HUES64 (cell line): ENCODE measurements at regions not wholly inside any gene's neighbourhood (a gene's known extent, or its start where the extent isn't known, plus 50 kb on each side); places are given as distances from the start of the nearest gene placed in this dataset.

ENCODE experiments used
- H3K27ac ChIP-seq: 2 replicates; pipeline ENCODE4 v1.7.0; 2013; ENCODE audit warnings: low read depth, low read length, inconsistent platforms
- H3K27me3 ChIP-seq: 2 replicates; pipeline ENCODE4 v1.6.1; 2013; ENCODE audit warnings: mild to moderate bottlenecking, low read length; ENCODE audit not compliant: insufficient read depth
- H3K36me3 ChIP-seq: 2 replicates; pipeline ENCODE4 v1.6.1; 2013; ENCODE audit warnings: mild to moderate bottlenecking, low read length; ENCODE audit not compliant: insufficient read depth
- H3K4me1 ChIP-seq: 2 replicates; pipeline ENCODE4 v1.6.1; 2013; ENCODE audit warnings: mild to moderate bottlenecking, low read length, moderate library complexity; ENCODE audit not compliant: insufficient read depth
- H3K4me3 ChIP-seq: 2 replicates; pipeline ENCODE4 v1.5.1; 2013; ENCODE audit warnings: mild to moderate bottlenecking, low read length, moderate library complexity
- H3K9ac ChIP-seq: 2 replicates; pipeline ENCODE4 v1.6.1; 2013; ENCODE audit warnings: mild to moderate bottlenecking, low read depth, low read length
- H3K9me3 ChIP-seq: 2 replicates; pipeline ENCODE4 v1.6.1; 2013; ENCODE audit warnings: low read depth, low read length; ENCODE audit not compliant: insufficient read depth
- WGBS: fragments of 150-250, 120-280 bp; methylation state at CpG from one replicate; pipeline ENCODE4 v1.1.7; 2013; ENCODE audit warnings: missing lambda C conversion rate; 5-methylcytosine and 5-hydroxymethylcytosine counted together

- H3K36me3 ChIP-seq, result no peaks in the 10 kb centered on the region
- no peak overlapping the region for H3K9ac ChIP-seq
- H3K4me3 ChIP-seq, result no peak overlapping the region
- H3K27me3 ChIP-seq, result no peaks in the 10 kb centered on the region
- no peaks in the 10 kb centered on the region for H3K4me1 ChIP-seq
- H3K9me3 ChIP-seq, result no peaks in the 10 kb centered on the region
- no peak overlapping the region for H3K27ac ChIP-seq
- 95% methylated on average over 12 of the region's 12 CpGs for WGBS
Observed at GRCh38 chr12:115357681-115358080, 673.7 kb upstream of the TBX3 start.

GRCh38 chr12:115355301-115355700 is 671.3 kb upstream of the TBX3 start:
- 90% methylated on average over 2 of the region's 2 CpGs for WGBS
- no peaks in the 10 kb centered on the region for H3K27me3 ChIP-seq
- H3K9me3 ChIP-seq, result no peaks in the 10 kb centered on the region
- H3K36me3 ChIP-seq, result no peaks in the 10 kb centered on the region
- no peak overlapping the region for H3K27ac ChIP-seq
- H3K9ac ChIP-seq, result no peak overlapping the region
- no peak overlapping the region for H3K4me3 ChIP-seq
- H3K4me1 ChIP-seq, result no peaks in the 10 kb centered on the region

GRCh38 chr12:115354007-115354890 is 670.3 kb upstream of the TBX3 start:
- Histone ChIP-seq H3K9me3 (no peaks in the 10 kb centered on the region), H3K27me3 (no peaks in the 10 kb centered on the region), H3K27ac (no peak overlapping the region)

GRCh38 chr12:115353467-115353866 is 669.5 kb upstream of the TBX3 start:
- Histone ChIP-seq H3K9ac (no peak overlapping the region), H3K9me3 (no peaks in the 10 kb centered on the region), H3K36me3 (no peaks in the 10 kb centered on the region), H3K4me1 (no peaks in the 10 kb centered on the region), H3K27ac (no peak overlapping the region), H3K4me3 (no peak overlapping the region), H3K27me3 (no peaks in the 10 kb centered on the region)
- 91% methylated on average over 1 of the region's 1 CpG for WGBS

More at GRCh38 chr12:115354007-115354890, 670.3 kb upstream of the TBX3 start:
- H3K36me3 ChIP-seq, result no peaks in the 10 kb centered on the region
- WGBS, result 89% methylated on average over 6 of the region's 6 CpGs
- no peaks in the 10 kb centered on the region for H3K4me1 ChIP-seq
- no peak overlapping the region for H3K4me3 ChIP-seq
- H3K9ac ChIP-seq, result no peak overlapping the region

GRCh38 chr12:115351514-115352077 is 667.6 kb upstream of the TBX3 start:
- H3K4me3 ChIP-seq, result no peak overlapping the region
- 95% methylated on average over 2 of the region's 5 CpGs for WGBS
- H3K4me1 ChIP-seq, result no peaks in the 10 kb centered on the region
- no peak overlapping the region for H3K9ac ChIP-seq
- H3K9me3 ChIP-seq, result no peaks in the 10 kb centered on the region
- no peaks in the 10 kb centered on the region for H3K36me3 ChIP-seq
- no peak overlapping the region for H3K27ac ChIP-seq
- no peaks in the 10 kb centered on the region for H3K27me3 ChIP-seq

GRCh38 chr12:115349711-115350110 is 665.7 kb upstream of the TBX3 start:
- Histone ChIP-seq H3K36me3 (no peaks in the 10 kb centered on the region), H3K27me3 (no peaks in the 10 kb centered on the region), H3K27ac (no peak overlapping the region)

GRCh38 chr12:115348301-115348700 is 664.3 kb upstream of the TBX3 start:
- H3K9me3 ChIP-seq, result no peaks in the 10 kb centered on the region
- no peak overlapping the region for H3K9ac ChIP-seq
- no peaks in the 10 kb centered on the region for H3K4me1 ChIP-seq
- H3K4me3 ChIP-seq, result no peak overlapping the region
- H3K27me3 ChIP-seq, result no peaks in the 10 kb centered on the region
- WGBS, result 97% methylated on average over 16 of the region's 16 CpGs
- H3K36me3 ChIP-seq, result no peaks in the 10 kb centered on the region
- H3K27ac ChIP-seq, result no peak overlapping the region

More at GRCh38 chr12:115349711-115350110, 665.7 kb upstream of the TBX3 start:
- Histone ChIP-seq H3K4me1 (no peaks in the 10 kb centered on the region), H3K9me3 (no peaks in the 10 kb centered on the region), H3K9ac (no peak overlapping the region), H3K4me3 (no peak overlapping the region)
- 74% methylated on average over 1 of the region's 1 CpG for WGBS

- no peak overlapping the region for H3K4me3 ChIP-seq
- H3K27me3 ChIP-seq, result no peaks in the 10 kb centered on the region
- H3K9me3 ChIP-seq, result 0 out of 2 replicates have a peak, but pooled peaks cover 12% of the 10 kb centered on the region
- 92% methylated on average over 4 of the region's 5 CpGs for WGBS
- no peaks in the 10 kb centered on the region for H3K36me3 ChIP-seq
- H3K9ac ChIP-seq, result no peak overlapping the region
- H3K4me1 ChIP-seq, result peaks cover 8% of the 10 kb centered on the region
- H3K27ac ChIP-seq, result no peak overlapping the region
Observed at GRCh38 chr12:115343601-115344000, 659.6 kb upstream of the TBX3 start.

GRCh38 chr12:115343008-115343407 is 659.0 kb upstream of the TBX3 start:
- Histone ChIP-seq H3K27me3 (no peaks in the 10 kb centered on the region), H3K4me1 (peaks cover 9% of the 10 kb centered on the region), H3K27ac (no peak overlapping the region), H3K9me3 (0 out of 2 replicates have a peak, but pooled peaks cover 12% of the 10 kb centered on the region), H3K9ac (no peak overlapping the region), H3K4me3 (no peak overlapping the region), H3K36me3 (no peaks in the 10 kb centered on the region)
- WGBS, result 92% methylated on average over 2 of the region's 2 CpGs

GRCh38 chr12:115341442-115341841 is 657.5 kb upstream of the TBX3 start:
- Histone ChIP-seq H3K27me3 (no peaks in the 10 kb centered on the region), H3K9ac (no peak overlapping the region), H3K4me3 (no peak overlapping the region), H3K27ac (no peak overlapping the region), H3K36me3 (no peaks in the 10 kb centered on the region), H3K4me1 (peaks cover 14% of the 10 kb centered on the region), H3K9me3 (0 out of 2 replicates have a peak, but pooled peaks cover 12% of the 10 kb centered on the region)
- 81% methylated on average over 6 of the region's 6 CpGs for WGBS

GRCh38 chr12:115338566-115339294 is 654.8 kb upstream of the TBX3 start:
- no peaks in the 10 kb centered on the region for H3K36me3 ChIP-seq
- H3K9me3 ChIP-seq, result 0 out of 2 replicates have a peak, but pooled peaks cover 12% of the 10 kb centered on the region
- no peak overlapping the region for H3K27ac ChIP-seq
- H3K4me1 ChIP-seq, result peaks cover 14% of the 10 kb centered on the region
- no peak overlapping the region for H3K9ac ChIP-seq
- 64% methylated on average over 9 of the region's 9 CpGs for WGBS
- no peak overlapping the region for H3K4me3 ChIP-seq
- no peaks in the 10 kb centered on the region for H3K27me3 ChIP-seq
